ENCODE measurements at regions not wholly inside any gene's neighbourhood (a gene's known extent, or its start where the extent isn't known, plus 50 kb on each side); places are given as distances from the start of the nearest gene placed in this dataset.

- TF ChIP-seq RCOR1 (IDR thresholded peaks at IDR 0.05; ENCODE audit: insufficient replicate concordance, low read length) (no peak), CEBPB (IDR thresholded peaks at IDR 0.05; ENCODE audit: low read depth, low read length) (no peak), ELK1 (IDR thresholded peaks at IDR 0.05; ENCODE audit: borderline replicate concordance, low read depth, low read length) (no peak), MAZ (IDR thresholded peaks at IDR 0.05; ENCODE audit: borderline replicate concordance, low read depth, low read length) (no peak), POLR2A (IDR thresholded peaks at IDR 0.05; ENCODE audit: low read depth, low read length) (no peak), USF2 (IDR thresholded peaks at IDR 0.05; ENCODE audit: low read depth, low read length) (no peak), CHD1 (IDR thresholded peaks at IDR 0.05; ENCODE audit: low read depth, low read length) (no peak), BHLHE40 (IDR thresholded peaks at IDR 0.05; ENCODE audit: low read depth, low read length) (no peak), MAFK (IDR thresholded peaks at IDR 0.05; ENCODE audit: low read depth, low read length) (no peak), SMC3 (IDR thresholded peaks at IDR 0.05; ENCODE audit: low read depth, low read length) (no peak), CTCF (conservative IDR thresholded peaks at IDR 0.05; ENCODE audit: low read depth, low read length) (no peak), FOS (IDR thresholded peaks at IDR 0.05; ENCODE audit: low read depth, low read length) (no peak), NFE2L2 (IDR thresholded peaks at IDR 0.05; ENCODE audit: low read depth, low read length) (no peak), RFX5 (IDR thresholded peaks at IDR 0.05; ENCODE audit: low read depth, low read length) (no peak), MXI1 (IDR thresholded peaks at IDR 0.05; ENCODE audit: borderline replicate concordance, low read depth, low read length) (no peak), RAD21 (IDR thresholded peaks at IDR 0.05; ENCODE audit: low read length) (no peak)
- Histone ChIP-seq H3K14ac (replicated peaks; ENCODE audit: low read depth, low read length) (no peak overlapping the region), H3K9me1 (ENCODE audit: insufficient read depth, low read length) (no peaks in the 10 kb centered on the region), H3K27me3 (ENCODE audit: control insufficient read depth, insufficient read depth, low read length) (no peaks in the 10 kb centered on the region), H3K4me1 (ENCODE audit: control insufficient read depth, insufficient read depth, low read length) (no peaks in the 10 kb centered on the region), H3K56ac (ENCODE audit: extremely low read depth, insufficient read depth, low read length) (no peak overlapping the region), H3K27ac (ENCODE audit: insufficient read depth, low read length) (no peak overlapping the region), H3K9me3 (ENCODE audit: control insufficient read depth, insufficient read depth, low read length) (no peaks in the 10 kb centered on the region; the same call in 1 of the 2 replicates), H3K4me3 (ENCODE audit: insufficient read depth, low read depth, low read length) (no peak overlapping the region), H4K5ac (ENCODE audit: low read depth, low read length) (no peak overlapping the region), H2BK20ac (ENCODE audit: low read depth, low read length) (no peak overlapping the region), H3K9ac (ENCODE audit: low read depth, low read length) (no peak overlapping the region), H2BK5ac (ENCODE audit: low read depth, low read length, poor library complexity, severe bottlenecking) (no peak overlapping the region), H3K18ac (ENCODE audit: low read depth, low read length) (no peak overlapping the region), H2AK5ac (ENCODE audit: low read depth, low read length) (no peak overlapping the region), H3K79me1 (ENCODE audit: low read depth in 1 of 2, low read length in 2 of 2) (no peaks in the 10 kb centered on the region), H3K36me3 (ENCODE audit: control insufficient read depth, insufficient read depth, low read length) (no peaks in the 10 kb centered on the region), H2BK120ac (ENCODE audit: low read depth, low read length) (no peak overlapping the region), H3K23ac (ENCODE audit: low read depth, low read length) (no peak overlapping the region), H2BK15ac (ENCODE audit: low read depth, low read length) (no peak overlapping the region), H2AFZ (replicated peaks; ENCODE audit: low read length, poor library complexity) (no peak overlapping the region), H4K8ac (ENCODE audit: low read depth in 2 of 2, low read length in 2 of 2) (no peak overlapping the region), H2AK9ac (replicated peaks; ENCODE audit: low read depth, low read length, poor library complexity) (no peak overlapping the region), H4K20me1 (ENCODE audit: insufficient read depth, low read length) (no peaks in the 10 kb centered on the region), H4K91ac (ENCODE audit: insufficient read depth, low read depth, low read length) (no peak overlapping the region), H3K4me2 (ENCODE audit: low read depth, low read length) (no peak overlapping the region), H3K4ac (ENCODE audit: low read depth, low read length) (no peak overlapping the region)
- no CpG with 5 or more reads among the region's 2 CpGs for WGBS, 2 experiments (ENCODE audit: extremely low coverage in 2 of 2, insufficient read length in 1 of 2)
- no TSS peak for BruUV-seq (replicated peaks)
- ChIA-PET POLR2A (ENCODE audit: unreplicated experiment) (no interaction called here), CTCF (no interaction called here)
- ATAC-seq (ENCODE audit: low read depth), result no peak
- dilution Hi-C loops (cut with HindIII; ENCODE audit: low sequenced_read_pairs, unreplicated experiment), result no loop called here
- intact Hi-C loops (cut with micrococcal nuclease), result no loop called here
- in situ Hi-C loops (cut with MboI; ENCODE audit: low sequenced_read_pairs), result no loop called here
- no peak for DNase-seq
Observed at GRCh38 chr7:45404622-45405021, 169.5 kb upstream of the ADCY1 start.
